ENCODE measurements at regions not wholly inside any gene's neighbourhood (a gene's known extent, or its start where the extent isn't known, plus 50 kb on each side); places are given as distances from the start of the nearest gene placed in this dataset.

- in situ Hi-C loops (cut with MboI; ENCODE audit: low sequenced_read_pairs), result no loop called here
Measured at GRCh38 chr22:47842119-47842518, 1079.7 kb downstream of the TBC1D22A start.

GRCh38 chr22:47841156-47841555, 1078.7 kb downstream of the TBC1D22A start:
- in situ Hi-C loops (cut with MboI; ENCODE audit: low sequenced_read_pairs), result no loop called here

- in situ Hi-C loops (cut with MboI; ENCODE audit: low sequenced_read_pairs), result no loop called here
Measured at GRCh38 chr22:47839595-47840227, 1077.3 kb downstream of the TBC1D22A start.

- in situ Hi-C loops (cut with MboI; ENCODE audit: low sequenced_read_pairs), result no loop called here
Measured at GRCh38 chr22:47837703-47838102, 1075.3 kb downstream of the TBC1D22A start.

- in situ Hi-C loops (cut with MboI; ENCODE audit: low sequenced_read_pairs), result no loop called here
Measured at GRCh38 chr22:47836957-47837356, 1074.5 kb downstream of the TBC1D22A start.

GRCh38 chr22:47835726-47836125, 1073.3 kb downstream of the TBC1D22A start:
- in situ Hi-C loops (cut with MboI; ENCODE audit: low sequenced_read_pairs), result no loop called here

GRCh38 chr22:47826016-47826415, 1063.6 kb downstream of the TBC1D22A start:
- in situ Hi-C loops (cut with MboI; ENCODE audit: low sequenced_read_pairs), result no loop called here

- in situ Hi-C loops (cut with MboI; ENCODE audit: low sequenced_read_pairs), result no loop called here
Measured at GRCh38 chr22:47822422-47822821, 1060.0 kb downstream of the TBC1D22A start.

- in situ Hi-C loops (cut with MboI; ENCODE audit: low sequenced_read_pairs), result no loop called here
Measured at GRCh38 chr22:47818496-47818895, 1056.0 kb downstream of the TBC1D22A start.

- in situ Hi-C loops (cut with MboI; ENCODE audit: low sequenced_read_pairs), result no loop called here
Measured at GRCh38 chr22:47817380-47817779, 1054.9 kb downstream of the TBC1D22A start.

- in situ Hi-C loops (cut with MboI; ENCODE audit: low sequenced_read_pairs), result no loop called here
Measured at GRCh38 chr22:47816863-47817210, 1054.4 kb downstream of the TBC1D22A start.

- in situ Hi-C loops (cut with MboI; ENCODE audit: low sequenced_read_pairs), result no loop called here
Measured at GRCh38 chr22:47816121-47816862, 1053.8 kb downstream of the TBC1D22A start.

GRCh38 chr22:47814474-47814873, 1052.0 kb downstream of the TBC1D22A start:
- in situ Hi-C loops (cut with MboI; ENCODE audit: low sequenced_read_pairs), result no loop called here

- in situ Hi-C loops (cut with MboI; ENCODE audit: low sequenced_read_pairs), result no loop called here
Measured at GRCh38 chr22:47813661-47814060, 1051.2 kb downstream of the TBC1D22A start.

- in situ Hi-C loops (cut with MboI; ENCODE audit: low sequenced_read_pairs), result no loop called here
Measured at GRCh38 chr22:47811971-47812370, 1049.5 kb downstream of the TBC1D22A start.

- in situ Hi-C loops (cut with MboI; ENCODE audit: low sequenced_read_pairs), result no loop called here
Measured at GRCh38 chr22:47810505-47811500, 1048.4 kb downstream of the TBC1D22A start.

GRCh38 chr22:47808886-47809620, 1046.6 kb downstream of the TBC1D22A start:
- in situ Hi-C loops (cut with MboI; ENCODE audit: low sequenced_read_pairs), result no loop called here

GRCh38 chr22:47808236-47808635, 1045.8 kb downstream of the TBC1D22A start:
- in situ Hi-C loops (cut with MboI; ENCODE audit: low sequenced_read_pairs), result no loop called here

GRCh38 chr22:47807506-47807905, 1045.1 kb downstream of the TBC1D22A start:
- in situ Hi-C loops (cut with MboI; ENCODE audit: low sequenced_read_pairs), result no loop called here

- in situ Hi-C loops (cut with MboI; ENCODE audit: low sequenced_read_pairs), result no loop called here
Measured at GRCh38 chr22:47806894-47807293, 1044.4 kb downstream of the TBC1D22A start.
